Immature natural killer cell (primary cell): ENCODE measurements at regions not wholly inside any gene's neighbourhood (a gene's known extent, or its start where the extent isn't known, plus 50 kb on each side); places are given as distances from the start of the nearest gene placed in this dataset.
"Not testable (repeated sequence)": the region's sequence is repeated elsewhere in the genome, so short reads cannot be mapped to it uniquely, and the experiment has no call there.

Experiments used
- DNase-seq, 3 donors: peaks; one replicate each; pipeline ENCODE4 v3.0.0; 2022; ENCODE audit warnings: mixed read lengths in 1 of 3
- H3K27ac Mint-ChIP-seq, 6 donors: one replicate each; pipeline ENCODE4 v1.8.0; 2020; ENCODE audit warnings: mixed read lengths in 6 of 6, mild to moderate bottlenecking in 5 of 6, inconsistent platforms in 4 of 6, moderate library complexity in 3 of 6
- H3K27me3 Mint-ChIP-seq, 3 donors: one replicate each; pipeline ENCODE4 v1.8.0; 2020 to 2021; ENCODE audit warnings: low read depth in 3 of 3, mild to moderate bottlenecking in 3 of 3, mixed read lengths in 3 of 3, moderate library complexity in 3 of 3, inconsistent platforms in 1 of 3
- H3K36me3 Mint-ChIP-seq, 3 donors: one replicate each; pipeline ENCODE4 v1.8.0; 2020; ENCODE audit warnings: mixed read lengths in 3 of 3, inconsistent platforms in 2 of 3, mild to moderate bottlenecking in 2 of 3
- H3K4me1 Mint-ChIP-seq, 2 donors: one replicate each; pipeline ENCODE4 v1.8.0; 2020; ENCODE audit warnings: inconsistent platforms in 2 of 2, mild to moderate bottlenecking in 2 of 2, mixed read lengths in 2 of 2, moderate library complexity in 1 of 2
- H3K4me3 Mint-ChIP-seq, 5 donors: one replicate each; pipeline ENCODE4 v1.8.0; 2020; ENCODE audit warnings: mild to moderate bottlenecking in 5 of 5, mixed read lengths in 5 of 5, inconsistent platforms in 3 of 5, moderate library complexity in 3 of 5
- H3K9me3 Mint-ChIP-seq, 6 donors: one replicate each; pipeline ENCODE4 v1.8.0; 2020; ENCODE audit warnings: mild to moderate bottlenecking in 6 of 6, mixed read lengths in 6 of 6, inconsistent platforms in 4 of 6, moderate library complexity in 3 of 6

DNA sequence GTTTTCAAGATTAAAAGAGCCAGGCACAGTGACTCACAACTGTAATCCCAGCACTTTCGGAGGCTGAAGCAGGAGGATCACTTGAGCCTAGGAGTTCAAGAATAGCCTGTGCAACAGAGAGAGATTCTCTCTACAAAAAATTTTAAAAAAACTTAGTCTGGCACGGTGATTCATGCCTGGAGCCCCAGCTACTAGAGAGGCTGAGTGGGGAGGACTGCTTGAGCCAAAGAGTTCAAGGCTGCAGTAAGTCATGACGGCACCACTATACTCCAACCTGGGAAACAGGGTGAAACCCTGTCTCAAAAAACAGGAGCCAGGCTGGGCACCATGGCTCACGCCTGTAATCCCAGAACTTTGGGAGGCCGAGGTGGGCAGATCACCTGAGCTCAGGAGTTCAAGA is 86.6 kb upstream of the KCTD7 start:
- Mint-ChIP-seq H3K36me3 (no peaks in the 10 kb centered on the region), H3K4me3 (no peak overlapping the region), H3K27me3 (peaks cover 0 to 2% (median 0%) of the 10 kb centered on the region in 3 donors), H3K27ac (no peak overlapping the region), H3K9me3 (no peaks in the 10 kb centered on the region), H3K4me1 (no peaks in the 10 kb centered on the region)
- no peak for DNase-seq

DNA sequence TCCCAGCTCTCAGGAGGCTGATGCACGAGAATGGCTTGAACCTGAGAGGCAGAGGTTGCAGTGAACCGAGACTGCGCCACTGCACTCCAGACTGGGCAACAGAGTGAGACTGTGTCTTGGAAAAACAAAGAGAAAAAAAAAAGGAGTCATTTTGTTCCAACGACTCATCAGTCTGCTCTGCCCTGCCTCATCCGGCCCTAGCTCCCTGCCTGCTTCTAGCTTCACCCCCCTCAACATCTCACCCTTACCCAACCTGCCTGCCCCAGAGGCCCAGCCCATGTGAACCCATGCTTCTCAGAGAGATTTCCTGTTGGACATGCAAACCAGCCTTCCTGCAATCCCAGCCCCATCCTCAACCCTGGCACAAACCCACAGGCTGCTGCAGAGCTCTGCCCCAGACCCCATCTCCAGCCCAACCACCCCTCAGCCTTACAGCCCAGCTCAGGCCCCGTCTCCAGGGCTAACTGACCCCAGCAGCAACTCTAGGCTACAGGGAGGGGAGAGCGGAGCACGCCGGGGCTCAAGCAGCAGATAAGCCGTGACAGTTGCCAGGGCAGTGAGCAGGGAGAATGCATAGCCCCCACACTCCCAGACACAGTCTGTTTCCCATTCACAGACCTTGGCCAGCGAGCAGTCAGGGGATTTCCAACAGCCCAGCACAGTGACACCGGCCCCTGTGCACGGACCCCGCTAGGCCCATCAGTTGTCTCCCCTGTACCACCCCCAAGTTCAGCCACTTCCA is 86.0 kb upstream of the KCTD7 start:
- H3K36me3 Mint-ChIP-seq, result no peaks in the 10 kb centered on the region
- no peaks in the 10 kb centered on the region for H3K9me3 Mint-ChIP-seq
- H3K4me3 Mint-ChIP-seq, result no peak overlapping the region
- no peak for DNase-seq
- H3K4me1 Mint-ChIP-seq, result no peaks in the 10 kb centered on the region
- H3K27me3 Mint-ChIP-seq, result peaks cover 0 to 2% (median 0%) of the 10 kb centered on the region in 3 donors
- peak overlapping the region in 1 of 6 donors; percentile 30 for H3K27ac Mint-ChIP-seq

DNA sequence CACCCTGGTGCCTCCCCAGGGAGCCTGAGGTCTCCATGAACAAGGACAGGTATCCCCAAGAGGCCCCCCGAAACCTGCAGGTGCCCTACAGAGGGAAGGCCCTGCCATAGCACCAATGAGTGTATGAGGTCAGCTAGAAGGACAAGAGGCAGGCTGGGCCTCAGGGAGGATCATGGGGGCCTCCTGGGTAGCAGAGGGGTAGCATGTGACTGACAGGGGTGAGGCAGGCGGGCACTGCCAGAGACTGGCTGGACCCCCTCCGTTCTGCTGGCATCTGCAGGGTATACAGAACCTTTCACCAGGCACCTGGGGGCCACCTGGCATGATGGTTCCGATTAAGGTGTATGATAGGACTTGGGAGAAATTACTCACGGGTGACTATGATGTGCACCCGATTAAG is 79.2 kb upstream of the KCTD7 start:
- peaks cover 0 to 2% (median 0%) of the 10 kb centered on the region in 3 donors for H3K27me3 Mint-ChIP-seq
- H3K4me1 Mint-ChIP-seq, result peaks cover 0 to 1% of the 10 kb centered on the region in 2 donors
- no peak for DNase-seq
- no peak overlapping the region for H3K4me3 Mint-ChIP-seq
- H3K36me3 Mint-ChIP-seq, result peaks cover 8 to 19% (median 10%) of the 10 kb centered on the region in 3 donors
- H3K27ac Mint-ChIP-seq, result peak overlapping the region in 1 of 6 donors; percentile 64
- no peaks in the 10 kb centered on the region for H3K9me3 Mint-ChIP-seq

DNA sequence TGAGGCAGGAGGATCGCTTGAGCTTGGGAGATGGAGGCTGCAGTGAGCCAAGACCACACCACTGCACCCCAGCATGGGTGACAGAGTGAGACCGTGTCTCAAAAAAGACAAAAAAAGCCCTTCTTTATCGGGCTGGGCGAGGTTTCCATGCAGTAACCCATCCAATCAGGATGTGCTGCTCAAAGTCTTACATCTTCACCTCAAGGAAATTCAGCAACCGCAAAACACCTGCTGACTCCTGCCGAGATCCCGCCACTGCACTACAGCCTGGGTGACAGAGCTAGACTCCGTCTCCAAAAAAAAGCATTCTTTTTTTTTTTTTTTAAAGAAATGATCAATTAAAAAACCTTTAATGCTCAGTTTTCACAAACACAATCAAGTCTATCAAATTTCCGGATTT is 75.7 kb upstream of the KCTD7 start:
- Mint-ChIP-seq H3K4me3 (no peak overlapping the region), H3K9me3 (no peaks in the 10 kb centered on the region), H3K27me3 (peaks cover 0 to 4% (median 0%) of the 10 kb centered on the region in 3 donors), H3K27ac (no peak overlapping the region), H3K4me1 (peaks cover 2 to 5% of the 10 kb centered on the region in 2 donors), H3K36me3 (peaks cover 12 to 23% (median 13%) of the 10 kb centered on the region in 3 donors)
- DNase-seq, result no peak

DNA sequence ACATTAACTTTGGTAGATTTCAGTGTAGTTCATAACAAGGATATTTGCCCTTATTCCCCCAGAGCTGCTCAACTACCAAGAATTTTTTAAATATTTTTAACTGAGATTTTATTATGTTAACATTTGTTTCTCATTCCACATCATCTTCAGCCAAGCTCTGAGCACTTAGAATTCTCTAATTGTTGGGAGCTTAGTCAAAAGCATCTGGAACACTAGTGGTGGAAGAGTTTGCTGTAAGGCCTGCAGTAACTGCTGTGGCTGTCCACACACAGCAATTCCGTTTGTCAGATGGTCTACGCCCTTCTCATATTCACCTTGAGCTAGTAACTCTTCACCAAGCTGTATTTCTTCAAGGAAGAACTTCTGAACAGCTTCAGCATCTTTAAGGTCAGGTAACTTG is 75.0 kb upstream of the KCTD7 start:
- H3K36me3 Mint-ChIP-seq, result peaks cover 9 to 19% (median 13%) of the 10 kb centered on the region in 3 donors
- H3K9me3 Mint-ChIP-seq, H3K4me1 Mint-ChIP-seq, H3K27ac Mint-ChIP-seq, H3K4me3 Mint-ChIP-seq, H3K27me3 Mint-ChIP-seq, DNase-seq: not testable (repeated sequence)

DNA sequence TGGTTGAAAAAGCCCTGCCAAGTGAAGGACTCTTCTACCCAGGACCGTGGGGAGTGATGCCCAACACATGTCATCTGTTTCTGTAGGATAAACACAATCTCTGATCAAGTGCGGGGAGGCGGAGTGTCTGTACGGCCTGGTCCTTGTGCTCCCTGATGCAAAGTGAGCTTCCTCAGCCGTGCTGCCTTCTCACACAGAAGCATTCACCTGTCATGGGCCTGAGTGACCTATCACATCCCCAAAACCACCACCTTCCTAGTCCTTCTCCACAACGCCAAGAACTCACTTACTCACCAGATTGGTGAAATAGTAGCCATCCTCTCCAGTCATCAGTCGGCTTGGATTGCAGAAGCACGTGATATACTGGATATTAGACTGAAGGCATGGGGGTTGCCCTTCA is 74.4 kb upstream of the KCTD7 start:
- H3K9me3 Mint-ChIP-seq, H3K27me3 Mint-ChIP-seq, H3K4me1 Mint-ChIP-seq, H3K27ac Mint-ChIP-seq, H3K4me3 Mint-ChIP-seq, DNase-seq: not testable (repeated sequence)
- peaks cover 9 to 19% (median 13%) of the 10 kb centered on the region in 3 donors for H3K36me3 Mint-ChIP-seq

DNA sequence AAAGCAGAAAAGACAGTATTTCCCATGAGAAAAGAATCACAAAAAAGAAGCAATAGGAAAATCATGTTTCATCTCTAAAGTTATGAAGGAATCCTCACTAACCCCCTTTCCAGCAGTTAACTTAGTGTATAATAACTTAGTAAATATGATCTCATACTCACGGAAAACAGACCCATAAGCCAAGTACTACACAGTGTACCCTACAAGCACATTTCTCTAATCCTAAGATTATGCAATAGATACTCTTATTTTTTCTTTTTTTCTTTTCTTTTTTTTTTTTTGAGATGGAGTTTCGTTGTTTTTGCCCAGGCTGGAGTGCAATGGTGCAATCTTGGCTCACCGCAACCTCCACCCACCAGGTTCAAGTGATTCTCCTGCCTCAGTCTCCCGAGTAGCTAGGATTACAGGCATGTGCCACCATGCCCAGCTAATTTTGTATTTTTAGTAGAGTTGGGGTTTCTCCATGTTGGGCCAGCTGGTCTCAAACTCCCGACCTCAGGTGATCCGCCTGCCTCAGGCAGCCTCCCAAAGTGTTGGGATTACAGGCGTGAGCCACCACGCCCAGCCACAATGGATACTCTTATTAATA is 73.7 kb upstream of the KCTD7 start:
- not testable (repeated sequence) for H3K4me1 Mint-ChIP-seq

DNA sequence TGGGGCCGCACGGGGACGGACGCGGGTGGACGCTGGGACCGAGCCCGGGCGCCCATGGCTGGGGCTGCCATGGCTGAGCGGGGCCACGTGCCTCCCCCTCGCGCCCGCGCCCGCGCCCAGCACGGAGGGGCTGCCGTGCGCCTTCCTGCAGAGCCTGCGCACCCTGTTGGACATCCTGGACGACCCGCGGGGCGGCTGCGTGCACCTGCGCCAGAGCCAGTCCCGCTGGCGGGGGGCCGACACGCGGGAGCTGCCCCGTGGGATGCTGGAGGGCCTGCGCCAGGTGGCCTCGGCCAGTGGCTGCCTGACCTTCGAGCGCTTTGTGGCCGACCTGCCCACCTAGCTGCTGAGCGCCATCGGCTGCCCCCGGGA is 72.5 kb upstream of the KCTD7 start:
- H3K4me3 Mint-ChIP-seq, result no peak overlapping the region
- no peak for DNase-seq
- H3K27me3 Mint-ChIP-seq, result peaks cover 0 to 2% (median 0%) of the 10 kb centered on the region in 3 donors
- peaks cover 2 to 5% of the 10 kb centered on the region in 2 donors for H3K4me1 Mint-ChIP-seq
- H3K36me3 Mint-ChIP-seq, result peaks cover 9 to 15% (median 10%) of the 10 kb centered on the region in 3 donors
- no peak overlapping the region for H3K27ac Mint-ChIP-seq
- no peaks in the 10 kb centered on the region for H3K9me3 Mint-ChIP-seq

More for the DNA sequence above, 73.7 kb upstream of the KCTD7 start:
- H3K9me3 Mint-ChIP-seq, DNase-seq, H3K4me3 Mint-ChIP-seq, H3K27me3 Mint-ChIP-seq: not testable (repeated sequence)
- peaks cover 9 to 15% (median 10%) of the 10 kb centered on the region in 3 donors for H3K36me3 Mint-ChIP-seq
- H3K27ac Mint-ChIP-seq, result peak overlapping the region in 1 of 6 donors; percentile 62

DNA sequence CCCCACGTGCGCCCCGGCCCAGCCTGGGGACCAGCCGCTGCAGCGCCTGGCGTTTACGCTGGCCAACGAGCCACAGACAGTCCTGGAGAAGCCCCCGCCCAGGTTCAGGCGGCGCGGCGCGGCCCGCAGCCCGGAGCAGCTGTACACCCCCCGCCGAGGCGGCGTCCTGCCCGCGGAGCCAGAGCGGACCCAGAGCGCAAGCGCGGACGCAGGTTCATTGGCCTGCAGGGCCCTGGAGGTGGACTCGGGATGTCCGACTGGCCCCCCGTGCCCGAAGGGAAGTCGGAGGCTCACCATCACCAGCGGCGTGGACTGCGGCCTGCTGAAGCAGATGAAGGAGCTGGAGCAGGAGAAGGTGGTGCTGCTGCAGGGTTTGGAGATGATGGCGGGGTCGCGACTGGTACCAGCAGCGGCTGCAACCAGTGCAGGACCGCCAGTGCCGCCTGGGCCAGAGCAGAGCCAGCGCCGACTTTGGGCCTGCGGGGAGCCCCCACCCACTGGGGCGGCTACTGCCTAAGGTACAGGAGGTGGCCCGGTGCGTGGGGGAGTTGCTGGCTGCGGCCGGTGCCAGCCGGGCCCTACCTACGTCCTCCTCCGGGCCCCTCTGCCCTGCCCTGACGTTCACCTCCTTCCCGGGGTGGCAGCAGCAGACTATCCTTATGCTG is 72.0 kb upstream of the KCTD7 start:
- H3K27me3 Mint-ChIP-seq, result peaks cover 0 to 4% (median 0%) of the 10 kb centered on the region in 3 donors
- peaks cover 2 to 5% of the 10 kb centered on the region in 2 donors for H3K4me1 Mint-ChIP-seq
- no peaks in the 10 kb centered on the region for H3K9me3 Mint-ChIP-seq

DNA sequence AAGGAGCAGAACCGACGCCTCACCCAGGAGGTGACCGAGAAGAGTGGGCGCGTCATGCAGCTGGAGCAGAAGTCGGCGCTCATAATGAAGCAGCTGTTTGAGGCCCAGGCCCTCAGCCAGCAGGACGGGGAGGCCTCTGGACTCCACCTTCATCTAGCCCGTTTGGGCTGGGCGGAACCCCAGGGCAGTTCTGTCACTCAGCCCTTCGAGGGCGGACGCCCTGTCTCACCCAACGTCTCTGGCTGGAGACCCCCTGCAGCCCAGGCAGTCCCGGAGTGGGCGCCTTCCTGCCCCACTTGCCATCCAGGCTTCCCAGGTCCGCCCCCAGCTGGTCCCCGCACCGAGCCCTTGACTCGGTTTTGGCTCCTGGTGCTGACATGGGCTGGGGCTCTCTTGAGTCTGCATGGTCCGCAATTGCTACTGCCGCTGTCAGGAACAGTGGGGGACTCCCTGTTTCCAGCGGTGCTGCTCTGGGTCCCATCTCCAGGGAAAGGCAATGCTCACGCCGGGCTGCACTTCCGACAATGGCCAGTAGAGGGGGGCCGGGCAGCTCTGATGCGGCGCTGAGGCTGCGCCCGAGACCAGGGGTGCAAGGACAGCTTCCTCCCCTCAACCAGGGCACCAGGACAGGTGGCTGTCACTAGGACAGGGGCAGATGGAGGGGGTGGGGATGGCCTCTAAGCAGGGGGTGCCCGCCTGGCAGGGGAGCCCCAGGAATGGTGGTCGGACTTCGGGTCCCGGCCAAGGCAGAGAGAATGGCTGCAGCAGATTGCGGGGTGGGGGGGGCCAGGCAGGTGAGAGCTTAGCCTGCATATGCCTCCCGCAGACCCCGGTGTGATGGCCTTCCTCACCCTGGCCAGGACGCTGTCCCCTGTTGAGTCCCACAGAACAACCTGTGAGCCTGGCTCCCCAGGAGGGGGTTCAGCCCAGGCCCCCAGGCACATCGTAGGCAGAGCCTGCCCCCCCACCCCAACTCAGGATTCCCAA is 71.2 kb upstream of the KCTD7 start:
- peak; percentile 66 to 68 (median 67) for DNase-seq
- Mint-ChIP-seq H3K4me3 (no peak overlapping the region), H3K27ac (peak overlapping the region in 3 of 6 donors; percentile 53 to 70 (median 66)), H3K9me3 (no peaks in the 10 kb centered on the region), H3K36me3 (peaks cover 9 to 13% (median 10%) of the 10 kb centered on the region in 3 donors), H3K27me3 (peaks cover 0 to 4% (median 0%) of the 10 kb centered on the region in 3 donors), H3K4me1 (peaks cover 6 to 7% of the 10 kb centered on the region in 2 donors)

More for the DNA sequence above, 72.0 kb upstream of the KCTD7 start:
- Mint-ChIP-seq H3K4me3 (no peak overlapping the region), H3K36me3 (peaks cover 9 to 15% (median 10%) of the 10 kb centered on the region in 3 donors), H3K27ac (no peak overlapping the region)
- DNase-seq, result no peak

DNA sequence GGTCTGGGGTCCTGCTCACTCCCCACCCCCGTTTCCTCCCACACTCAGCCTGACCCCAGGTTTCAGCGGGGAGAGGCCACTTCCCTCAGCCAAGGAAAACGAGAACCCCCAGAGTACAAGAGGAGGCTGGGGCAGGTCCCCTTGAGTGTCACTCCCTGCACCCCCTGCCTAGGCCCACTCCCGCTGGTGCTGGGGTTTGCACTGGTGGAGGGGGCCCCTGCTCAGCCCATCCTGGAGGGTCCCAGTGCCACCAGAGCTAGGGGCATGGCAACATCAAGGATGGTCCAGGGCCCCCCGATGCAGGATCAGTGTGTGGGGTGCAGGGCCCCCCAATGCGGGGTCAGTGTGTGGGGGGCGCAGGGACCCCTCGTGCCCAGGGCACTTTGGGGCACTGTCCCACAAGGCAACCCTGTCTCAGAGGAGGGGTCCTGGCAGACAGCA is 70.5 kb upstream of the KCTD7 start:
- Mint-ChIP-seq H3K27ac (no peak overlapping the region), H3K4me1 (peaks cover 9 to 12% of the 10 kb centered on the region in 2 donors), H3K9me3 (no peaks in the 10 kb centered on the region), H3K27me3 (peaks cover 0 to 4% (median 0%) of the 10 kb centered on the region in 3 donors), H3K4me3 (no peak overlapping the region), H3K36me3 (peaks cover 9 to 11% (median 10%) of the 10 kb centered on the region in 3 donors)
- no peak for DNase-seq

DNA sequence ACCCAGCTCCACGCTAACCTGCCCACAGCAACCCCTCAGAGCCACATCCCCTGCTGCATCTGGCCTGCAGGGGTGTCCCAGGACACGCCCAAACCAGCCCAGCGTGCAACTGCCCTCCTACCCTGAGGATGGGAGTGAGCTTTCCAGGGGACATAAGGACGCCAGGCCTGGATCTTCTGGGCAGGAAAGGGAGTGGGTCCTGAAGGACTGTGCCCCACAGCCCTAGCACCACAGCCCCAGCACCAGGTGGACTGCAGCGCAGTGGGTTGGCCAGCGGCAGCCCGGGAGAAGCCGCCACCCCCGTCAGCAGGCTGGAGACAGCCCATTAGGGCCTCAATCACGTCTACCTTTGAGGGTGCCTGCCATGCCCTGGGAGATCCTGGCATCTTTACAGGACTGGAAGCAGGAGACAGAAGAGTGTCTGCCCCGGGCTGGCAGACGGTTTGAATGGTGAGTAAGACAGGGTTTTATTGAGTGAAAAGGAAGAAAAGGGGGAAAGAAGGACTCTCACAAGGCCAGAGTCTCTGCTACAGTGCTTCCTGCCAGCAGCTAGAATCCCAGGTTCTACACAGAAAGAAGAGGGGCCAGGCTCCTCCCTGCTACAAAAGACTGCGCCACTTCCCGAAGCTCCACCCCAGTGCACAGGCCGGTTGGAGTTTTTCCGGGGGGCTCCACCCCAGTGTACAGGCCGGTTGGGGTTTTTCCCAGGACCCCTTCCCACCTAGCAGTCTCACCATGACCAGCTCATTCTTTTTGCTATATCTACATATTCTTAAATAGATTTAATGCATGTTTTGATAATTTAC is 69.8 kb upstream of the KCTD7 start:
- no peak for DNase-seq
- Mint-ChIP-seq H3K36me3 (peaks cover 9 to 10% (median 10%) of the 10 kb centered on the region in 3 donors), H3K27ac (peak overlapping the region in 2 of 6 donors; percentile 28 to 60), H3K4me3 (no peak overlapping the region), H3K27me3 (peaks cover 0 to 6% (median 0%) of the 10 kb centered on the region in 3 donors), H3K4me1 (peaks cover 11 to 17% of the 10 kb centered on the region in 2 donors), H3K9me3 (no peaks in the 10 kb centered on the region)
